ENCODE measurements at regions not wholly inside any gene's neighbourhood (a gene's known extent, or its start where the extent isn't known, plus 50 kb on each side); places are given as distances from the start of the nearest gene placed in this dataset.
A peak's percentile ranks its signal among the peaks of the same experiment; 100 is the strongest.

DNA sequence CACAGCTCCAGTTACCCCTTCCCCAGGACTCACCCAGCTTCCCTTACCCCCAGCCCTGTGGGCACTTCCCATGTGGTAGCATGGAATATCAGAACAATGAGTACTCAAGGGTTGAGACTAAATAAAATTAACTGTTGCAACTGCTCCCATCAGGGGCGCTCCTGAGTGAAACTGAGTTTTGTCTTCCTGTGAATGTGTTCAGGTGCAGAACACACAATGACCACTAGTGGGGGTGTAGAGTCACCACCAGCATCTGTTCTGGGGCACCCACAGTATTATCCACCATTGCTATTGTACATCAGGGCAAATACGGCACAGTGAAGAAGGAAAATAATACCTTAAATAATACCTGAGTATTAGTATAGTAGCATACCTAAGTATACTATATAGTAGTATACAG lies 689.7 kb downstream of the TBC1D22A start:
- H3K4me3 ChIP-seq = no peak overlapping the region
- H3K27me3 ChIP-seq = no peaks in the 10 kb centered on the region
- no peak overlapping the region for H3K27ac ChIP-seq
- H3K4me1 ChIP-seq (replicated peaks in 1 of 2) = no peaks in the 10 kb centered on the region
- H3K9me3 ChIP-seq (replicated peaks in 1 of 3) = no peaks in the 10 kb centered on the region
- TF ChIP-seq POLR2A (IDR thresholded peaks at IDR 0.05) = no peak
- TF ChIP-seq, protein P1, sequence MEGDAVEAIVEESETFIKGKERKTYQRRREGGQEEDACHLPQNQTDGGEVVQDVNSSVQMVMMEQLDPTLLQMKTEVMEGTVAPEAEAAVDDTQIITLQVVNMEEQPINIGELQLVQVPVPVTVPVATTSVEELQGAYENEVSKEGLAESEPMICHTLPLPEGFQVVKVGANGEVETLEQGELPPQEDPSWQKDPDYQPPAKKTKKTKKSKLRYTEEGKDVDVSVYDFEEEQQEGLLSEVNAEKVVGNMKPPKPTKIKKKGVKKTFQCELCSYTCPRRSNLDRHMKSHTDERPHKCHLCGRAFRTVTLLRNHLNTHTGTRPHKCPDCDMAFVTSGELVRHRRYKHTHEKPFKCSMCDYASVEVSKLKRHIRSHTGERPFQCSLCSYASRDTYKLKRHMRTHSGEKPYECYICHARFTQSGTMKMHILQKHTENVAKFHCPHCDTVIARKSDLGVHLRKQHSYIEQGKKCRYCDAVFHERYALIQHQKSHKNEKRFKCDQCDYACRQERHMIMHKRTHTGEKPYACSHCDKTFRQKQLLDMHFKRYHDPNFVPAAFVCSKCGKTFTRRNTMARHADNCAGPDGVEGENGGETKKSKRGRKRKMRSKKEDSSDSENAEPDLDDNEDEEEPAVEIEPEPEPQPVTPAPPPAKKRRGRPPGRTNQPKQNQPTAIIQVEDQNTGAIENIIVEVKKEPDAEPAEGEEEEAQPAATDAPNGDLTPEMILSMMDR (IDR thresholded peaks at IDR 0.05) = peak in 1 of 6 experiments; percentile 17
- H3K36me3 ChIP-seq (replicated peaks in 1 of 2) = no peaks in the 10 kb centered on the region
- intact Hi-C loops (cut with DNase I) = no loop called here
- no peak for DNase-seq
- 70 to 80% (median 75%) methylated on average over 2 of the region's 2 CpGs for WGBS, 4 donors

DNA sequence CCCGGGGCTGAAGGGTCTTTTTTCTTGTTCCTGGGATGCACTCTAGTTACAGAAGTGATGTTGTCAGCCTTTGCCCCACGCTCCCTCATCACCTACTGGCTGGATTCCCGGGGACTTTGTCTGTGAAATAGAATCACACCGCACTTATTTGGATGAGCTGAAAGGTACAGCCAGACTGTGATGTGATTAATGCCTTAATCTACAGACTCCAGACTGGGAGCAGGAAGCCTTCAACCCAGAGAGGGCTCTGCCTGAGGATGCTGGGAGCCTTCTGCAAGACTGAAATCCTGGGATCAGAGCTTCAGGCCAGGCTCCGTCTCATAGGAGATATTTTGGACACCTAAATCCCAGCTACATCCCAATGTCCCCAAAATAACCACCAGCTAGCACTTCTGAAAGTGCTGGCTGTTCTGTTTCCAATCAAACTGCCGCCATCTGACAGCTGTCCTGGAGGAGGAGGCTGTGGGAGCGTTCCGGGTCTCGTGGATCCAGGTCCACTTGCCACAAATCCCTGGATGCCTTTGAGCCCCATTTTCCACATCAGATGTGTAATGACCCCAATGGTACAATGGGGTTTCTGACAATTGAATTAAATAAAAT lies 688.5 kb downstream of the TBC1D22A start:
- H3K4me3 ChIP-seq = no peak overlapping the region
- H3K9me3 ChIP-seq (replicated peaks in 1 of 3) = no peaks in the 10 kb centered on the region
- no peaks in the 10 kb centered on the region for H3K27me3 ChIP-seq
- WGBS, 4 donors = 64 to 83% (median 75%) methylated on average over 7 to 9 of the region's 9 CpGs
- no peak for DNase-seq
- intact Hi-C loops (cut with DNase I) = no loop called here
- H3K4me1 ChIP-seq (replicated peaks in 1 of 2) = no peaks in the 10 kb centered on the region
- H3K36me3 ChIP-seq (replicated peaks in 1 of 2) = no peaks in the 10 kb centered on the region
- no peak for TF ChIP-seq POLR2A (IDR thresholded peaks at IDR 0.05)
- TF ChIP-seq, protein P1 (IDR thresholded peaks at IDR 0.05) = no peak
- no peak overlapping the region for H3K27ac ChIP-seq

DNA sequence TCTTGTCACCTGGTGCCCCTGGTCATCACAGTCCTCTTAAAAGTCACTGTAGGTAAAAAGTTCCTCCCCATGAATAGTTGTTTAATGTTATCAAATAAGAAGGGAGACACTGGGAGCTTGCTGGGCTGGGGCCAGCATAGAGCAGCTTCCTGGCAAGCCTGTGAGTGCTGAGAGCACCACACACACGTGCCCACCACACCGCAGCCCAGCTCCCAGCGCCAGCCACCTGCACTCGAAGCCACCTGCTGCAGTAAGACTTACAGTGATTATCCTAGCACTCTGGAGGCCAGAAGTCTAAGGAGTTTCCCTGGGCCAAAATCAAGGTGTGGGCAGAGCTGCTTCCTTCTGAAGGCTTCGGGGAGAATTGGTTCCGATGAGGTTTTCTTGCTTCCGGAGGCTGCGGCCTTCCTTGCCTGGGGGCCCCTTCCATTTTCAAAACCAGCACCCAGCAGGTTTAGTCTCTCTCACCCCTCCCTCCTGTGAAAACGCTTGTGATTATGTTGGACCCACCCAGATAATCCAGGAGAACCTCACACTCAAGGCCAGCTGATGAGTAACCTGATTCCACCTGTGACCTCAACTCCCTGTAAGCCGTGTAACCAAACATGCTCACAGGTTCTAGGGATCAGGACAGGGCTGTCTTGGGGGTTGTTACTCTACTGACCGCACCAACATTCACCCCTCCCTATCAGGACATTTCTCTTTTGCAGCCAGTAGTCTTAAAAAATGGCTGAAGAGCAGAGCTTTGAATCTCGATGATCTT lies 687.2 kb downstream of the TBC1D22A start:
- Histone ChIP-seq H3K4me1 (replicated peaks in 1 of 2) (no peaks in the 10 kb centered on the region), H3K4me3 (no peak overlapping the region), H3K9me3 (replicated peaks in 1 of 3) (no peaks in the 10 kb centered on the region), H3K27ac (no peak overlapping the region), H3K27me3 (no peaks in the 10 kb centered on the region), H3K36me3 (replicated peaks in 1 of 2) (no peaks in the 10 kb centered on the region)
- 71 to 81% (median 76%) methylated on average over 8 to 12 of the region's 12 CpGs for WGBS, 4 donors
- intact Hi-C loops (cut with DNase I) = no loop called here
- DNase-seq = no peak
- no peak for TF ChIP-seq POLR2A (IDR thresholded peaks at IDR 0.05)
- TF ChIP-seq, protein P1 (IDR thresholded peaks at IDR 0.05) = no peak

DNA sequence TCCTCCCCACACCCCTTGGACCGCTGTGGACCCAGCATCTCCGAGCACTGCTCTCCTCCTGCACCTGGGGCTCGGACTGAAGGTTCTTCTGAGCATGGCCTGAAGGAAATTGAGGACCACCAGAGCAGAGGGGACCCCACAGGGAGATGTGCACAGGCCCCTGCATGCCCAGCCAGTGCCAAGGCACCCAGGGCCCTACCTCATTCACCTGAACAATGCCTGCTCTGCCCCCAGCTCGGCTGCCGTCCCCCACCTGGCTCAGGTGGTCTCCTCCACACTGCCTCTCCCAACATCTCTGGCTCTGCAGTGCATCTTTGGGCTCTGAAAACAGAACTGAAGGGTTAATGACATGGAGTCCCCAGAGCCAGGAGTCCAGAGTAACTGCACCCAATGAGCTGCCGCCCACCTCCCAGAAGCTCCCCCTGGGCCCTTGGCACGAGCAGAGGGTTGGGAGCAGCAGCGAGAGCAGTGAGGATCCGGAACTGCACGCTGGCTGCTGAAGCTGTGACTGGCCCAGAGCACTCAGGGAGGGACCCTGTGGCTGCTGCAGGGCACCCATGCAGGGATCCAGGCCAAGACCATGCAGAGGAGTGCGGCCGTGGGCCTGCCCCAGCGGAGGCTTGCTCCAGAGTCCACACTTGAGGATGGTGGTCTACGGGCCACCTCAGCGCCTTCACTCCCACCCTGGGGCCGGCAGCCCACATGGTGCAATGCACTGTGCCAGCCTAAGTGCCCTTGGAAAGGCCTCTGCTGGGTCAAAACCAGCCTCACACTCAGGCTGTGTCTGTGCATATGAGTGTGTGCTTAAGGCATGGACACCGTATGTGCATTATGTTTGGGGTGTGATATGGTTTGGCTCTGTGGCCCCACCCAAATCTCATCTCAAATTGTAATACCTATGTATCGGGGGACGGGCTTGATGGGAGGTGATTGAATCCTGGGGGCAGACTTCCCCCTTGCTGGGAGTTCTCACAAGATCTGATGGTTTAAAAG lies 686.1 kb downstream of the TBC1D22A start:
- DNase-seq = no peak
- no peaks in the 10 kb centered on the region for H3K9me3 ChIP-seq (replicated peaks in 1 of 3)
- 72 to 86% (median 79%) methylated on average over 12 to 19 of the region's 19 CpGs for WGBS, 4 donors
- no peaks in the 10 kb centered on the region for H3K36me3 ChIP-seq (replicated peaks in 1 of 2)
- TF ChIP-seq, protein P1 (IDR thresholded peaks at IDR 0.05) = no peak
- TF ChIP-seq POLR2A (IDR thresholded peaks at IDR 0.05) = no peak
- H3K27me3 ChIP-seq = no peaks in the 10 kb centered on the region
- H3K4me3 ChIP-seq = no peak overlapping the region
- no peaks in the 10 kb centered on the region for H3K4me1 ChIP-seq (replicated peaks in 1 of 2)
- intact Hi-C loops (cut with DNase I) = no loop called here
- H3K27ac ChIP-seq = no peak overlapping the region

All from adrenal gland (tissue), 9 donors.